ENCODE measurements at regions not wholly inside any gene's neighbourhood (a gene's known extent, or its start where the extent isn't known, plus 50 kb on each side); places are given as distances from the start of the nearest gene placed in this dataset.
"Not testable (repeated sequence)": the region's sequence is repeated elsewhere in the genome, so short reads cannot be mapped to it uniquely, and the experiment has no call there.

- no peak for DNase-seq
Measured at GRCh38 chr2:147600646-147601045, 244.2 kb upstream of the ACVR2A start.

GRCh38 chr2:147600223-147600622 is 244.6 kb upstream of the ACVR2A start:
- no peak for DNase-seq

GRCh38 chr2:147595200-147595599 is 249.6 kb upstream of the ACVR2A start:
- DNase-seq: no peak

GRCh38 chr2:147594038-147594437 is 250.8 kb upstream of the ACVR2A start:
- no peak for DNase-seq

- DNase-seq: not testable (repeated sequence)
Measured at GRCh38 chr2:147592784-147593183, 252.0 kb upstream of the ACVR2A start.

GRCh38 chr2:147589127-147589526 is 255.7 kb upstream of the ACVR2A start:
- no peak for DNase-seq

- DNase-seq: no peak
Measured at GRCh38 chr2:147588191-147588590, 256.6 kb upstream of the ACVR2A start.

- DNase-seq: no peak
Measured at GRCh38 chr2:147578529-147578928, 266.3 kb upstream of the ACVR2A start.

GRCh38 chr2:147577998-147578380 is 266.8 kb upstream of the ACVR2A start:
- no peak for DNase-seq

GRCh38 chr2:147577323-147577997 is 267.4 kb upstream of the ACVR2A start:
- DNase-seq: no peak

GRCh38 chr2:147575106-147575505 is 269.7 kb upstream of the ACVR2A start:
- DNase-seq: no peak

GRCh38 chr2:147572622-147573021 is 272.2 kb upstream of the ACVR2A start:
- no peak for DNase-seq

GRCh38 chr2:147569426-147569825 is 275.4 kb upstream of the ACVR2A start:
- no peak for DNase-seq

- no peak for DNase-seq
Measured at GRCh38 chr2:147568109-147568508, 276.7 kb upstream of the ACVR2A start.

- DNase-seq: no peak
Measured at GRCh38 chr2:147567136-147567535, 277.7 kb upstream of the ACVR2A start.

GRCh38 chr2:147560810-147561535 is 283.9 kb upstream of the ACVR2A start:
- no peak for DNase-seq

GRCh38 chr2:147559070-147559725 is 285.6 kb upstream of the ACVR2A start:
- no peak for DNase-seq

GRCh38 chr2:147558620-147559019 is 286.2 kb upstream of the ACVR2A start:
- DNase-seq: no peak

GRCh38 chr2:147554521-147555107 is 290.2 kb upstream of the ACVR2A start:
- DNase-seq: no peak

GRCh38 chr2:147553775-147554271 is 291.0 kb upstream of the ACVR2A start:
- no peak for DNase-seq

GRCh38 chr2:147550995-147551731 is 293.7 kb upstream of the ACVR2A start:
- DNase-seq: no peak

GRCh38 chr2:147549054-147549453 is 295.8 kb upstream of the ACVR2A start:
- no peak for DNase-seq

GRCh38 chr2:147548451-147548850 is 296.4 kb upstream of the ACVR2A start:
- DNase-seq: no peak
